GM19467 (cell line): ENCODE measurements at regions not wholly inside any gene's neighbourhood (a gene's known extent, or its start where the extent isn't known, plus 50 kb on each side); places are given as distances from the start of the nearest gene placed in this dataset.

Experiments used
- ATAC-seq: cut with Tn5 transposase; IDR thresholded peaks from one replicate; pipeline ENCODE4 v1.9.1; 2021; ENCODE audit warnings: mild to moderate bottlenecking, moderate library complexity; ENCODE audit not compliant: unreplicated experiment

GRCh38 chrX:36436361-36436760, 516.8 kb downstream of the CFAP47 start:
- ATAC-seq = no peak

GRCh38 chrX:36443007-36443406, 523.5 kb downstream of the CFAP47 start:
- ATAC-seq = no peak

- ATAC-seq = no peak
These were observed 526.0 kb downstream of the CFAP47 start for GRCh38 chrX:36445566-36445965.

GRCh38 chrX:36462142-36462541, 542.6 kb downstream of the CFAP47 start:
- ATAC-seq = no peak

GRCh38 chrX:36480441-36480990, 527.6 kb upstream of the FAM47C start:
- no peak for ATAC-seq

DNA sequence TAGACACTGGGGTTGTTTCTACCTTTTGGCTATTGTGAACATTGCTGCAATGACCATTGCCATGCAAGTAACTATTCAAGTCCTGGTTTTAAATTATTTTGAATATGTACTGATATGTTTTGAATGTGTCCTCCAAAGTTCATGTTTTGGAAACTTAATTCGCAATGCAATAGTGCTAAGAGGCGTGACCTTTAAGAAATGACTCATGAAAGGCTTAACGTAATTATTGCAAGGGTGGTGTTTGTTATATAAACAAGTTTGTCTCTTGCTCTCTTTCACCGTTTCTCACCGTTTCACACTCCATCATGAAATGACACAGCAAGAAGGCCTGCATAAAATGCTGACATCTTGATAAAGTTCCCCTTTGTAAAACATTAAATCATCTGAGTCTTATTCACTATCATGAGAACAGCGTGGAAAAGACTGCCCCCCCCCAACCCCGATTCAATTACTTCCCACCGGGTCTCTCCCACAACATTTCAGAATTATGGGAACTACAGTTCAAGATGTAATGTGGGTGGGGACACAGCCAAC, 506.9 kb upstream of the FAM47C start:
- ATAC-seq = no peak

GRCh38 chrX:36504625-36505024, 503.5 kb upstream of the FAM47C start:
- ATAC-seq = no peak

- ATAC-seq = no peak
These were observed 500.1 kb upstream of the FAM47C start for GRCh38 chrX:36508042-36508441.

DNA sequence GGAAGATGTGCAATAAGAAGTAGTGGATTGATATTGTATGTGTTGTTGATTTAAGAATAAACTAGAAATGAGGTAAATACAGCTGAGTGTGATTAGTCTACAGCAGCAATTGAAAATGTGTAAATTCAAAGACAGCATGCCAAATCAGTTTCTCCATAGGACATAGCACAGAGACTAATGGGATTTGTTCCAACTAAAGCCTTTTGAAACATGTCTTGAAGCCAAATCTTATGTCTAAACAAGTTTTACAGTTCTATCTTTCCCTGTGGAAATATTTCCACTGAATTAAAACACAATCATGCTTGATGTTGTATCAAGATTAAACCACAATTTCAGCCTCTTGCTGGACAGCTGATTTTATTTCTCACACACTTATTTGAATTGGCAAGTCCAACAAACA, 497.4 kb upstream of the FAM47C start:
- no peak for ATAC-seq

- no peak for ATAC-seq
These were observed 479.5 kb upstream of the FAM47C start for GRCh38 chrX:36528661-36529060.

DNA sequence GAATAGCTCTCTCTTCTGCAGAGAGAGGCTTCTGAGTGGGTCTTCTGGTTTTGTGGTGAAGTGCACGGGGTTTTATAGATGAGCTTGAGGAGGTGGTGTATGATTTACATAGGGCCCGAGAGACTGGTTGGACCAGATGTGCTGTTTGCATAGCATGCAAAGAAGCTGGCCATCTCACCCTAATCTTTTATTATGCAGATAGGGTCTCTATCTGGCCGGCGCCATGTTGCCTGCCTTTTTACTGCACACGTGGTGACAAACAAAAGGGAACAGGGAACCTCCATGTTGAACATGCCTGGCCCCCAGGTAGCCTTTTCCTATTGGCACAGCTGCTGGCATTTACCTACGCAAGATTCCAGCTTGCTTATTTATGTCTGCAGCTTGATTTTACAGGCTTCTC, 473.3 kb upstream of the FAM47C start:
- ATAC-seq = no peak

DNA sequence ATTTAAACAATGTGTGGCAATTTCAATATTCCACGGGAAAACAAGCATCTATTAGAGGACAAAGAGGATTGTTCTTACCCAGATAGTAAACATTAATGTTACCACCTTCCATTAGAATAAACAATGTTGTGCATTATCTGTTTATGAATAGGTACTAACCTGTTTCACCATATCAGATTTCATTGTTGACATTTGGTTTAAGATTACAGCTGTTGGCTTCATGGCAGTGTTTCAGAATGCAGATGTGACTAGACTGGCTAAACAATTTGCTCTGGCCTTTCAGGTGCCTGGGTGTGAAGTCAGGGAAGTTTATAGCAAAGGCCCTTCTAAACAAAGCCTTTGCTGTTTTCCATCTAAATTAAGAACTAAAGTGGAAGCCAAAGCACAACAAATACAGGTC, 464.7 kb upstream of the FAM47C start:
- no peak for ATAC-seq

GRCh38 chrX:36562986-36563385, 445.2 kb upstream of the FAM47C start:
- ATAC-seq = no peak

DNA sequence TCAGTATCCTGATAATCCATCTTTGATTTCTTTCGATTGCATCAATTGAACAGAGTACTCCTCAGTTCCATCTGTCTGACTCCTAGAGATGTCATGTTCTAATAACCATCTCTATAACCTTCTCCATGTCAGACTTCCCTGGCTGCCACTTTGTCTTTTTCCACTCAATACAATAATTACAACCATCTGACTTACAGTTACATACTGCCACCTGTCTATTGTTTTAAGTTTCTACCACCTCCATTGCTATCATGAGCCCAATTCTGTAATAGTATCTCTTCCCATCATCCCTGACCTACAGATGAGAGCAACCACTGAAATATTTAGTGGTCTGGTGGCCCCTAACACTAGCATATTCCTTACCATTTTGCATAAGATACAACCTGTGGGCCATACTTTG, 439.2 kb upstream of the FAM47C start:
- no peak for ATAC-seq

DNA sequence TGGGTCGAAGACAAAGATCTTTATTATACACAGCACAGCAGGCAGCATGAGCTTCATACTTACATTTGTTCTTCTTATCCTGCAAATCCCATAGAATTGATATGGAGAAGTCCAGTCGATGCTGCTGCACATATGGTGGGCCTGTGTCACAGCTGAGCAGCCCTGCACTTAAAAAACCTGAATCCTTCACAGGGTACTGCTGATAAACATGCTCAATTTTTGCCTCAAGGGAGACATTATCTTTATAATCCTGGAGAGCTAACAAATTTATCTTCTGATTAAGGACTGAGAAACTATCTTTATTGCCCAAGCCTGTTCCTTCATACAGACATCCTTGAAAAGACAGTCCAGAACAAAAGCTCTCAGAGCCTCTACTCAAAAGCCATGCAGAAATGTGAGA, 434.4 kb upstream of the FAM47C start:
- no peak for ATAC-seq

GRCh38 chrX:36575670-36576069, 432.5 kb upstream of the FAM47C start:
- ATAC-seq = no peak

GRCh38 chrX:36577006-36577405, 431.2 kb upstream of the FAM47C start:
- ATAC-seq = no peak

GRCh38 chrX:36581030-36581429, 427.1 kb upstream of the FAM47C start:
- no peak for ATAC-seq

GRCh38 chrX:36583674-36584073, 424.5 kb upstream of the FAM47C start:
- no peak for ATAC-seq

- ATAC-seq = no peak
These were observed 398.3 kb upstream of the FAM47C start for GRCh38 chrX:36609616-36610585.

- ATAC-seq = no peak
These were observed 381.3 kb upstream of the FAM47C start for GRCh38 chrX:36626898-36627297.

- no peak for ATAC-seq
These were observed 367.9 kb upstream of the FAM47C start for GRCh38 chrX:36640232-36640631.
